T-helper 17 cell (primary cell): ENCODE measurements at regions not wholly inside any gene's neighbourhood (a gene's known extent, or its start where the extent isn't known, plus 50 kb on each side); places are given as distances from the start of the nearest gene placed in this dataset.
"Not testable (repeated sequence)": the region's sequence is repeated elsewhere in the genome, so short reads cannot be mapped to it uniquely, and the experiment has no call there.

Experiments used
- ATAC-seq: fragments of 150-1000 bp; cut with Tn5 transposase; 2 replicates; pipeline ENCODE4 v1.10.0; 2021; ENCODE audit warnings: mild to moderate bottlenecking, moderate library complexity
- DNase-seq, 3 donors: peaks; one replicate each; pipeline versions ENCODE4 v3.0.0 to v3.0.0-alpha.2; 2020 to 2021
- H3K9me3 ChIP-seq: one replicate; pipeline ENCODE4 v1.7.0; 2013; ENCODE audit warnings: low read length, mild to moderate bottlenecking; ENCODE audit not compliant: control insufficient read depth, poor library complexity, severe bottlenecking
- H3K27ac Mint-ChIP-seq: one replicate; pipeline ENCODE4 v1.8.0; 2022; ENCODE audit warnings: mild to moderate bottlenecking, moderate library complexity, mixed read lengths
- H3K27me3 Mint-ChIP-seq: one replicate; pipeline ENCODE4 v1.8.0; 2022; ENCODE audit warnings: mixed read lengths
- H3K36me3 Mint-ChIP-seq: one replicate; pipeline ENCODE4 v1.8.0; 2022; ENCODE audit warnings: low read depth, mixed read lengths
- H3K4me1 Mint-ChIP-seq: one replicate; pipeline ENCODE4 v1.8.0; 2022; ENCODE audit warnings: mild to moderate bottlenecking, mixed read lengths
- H3K4me3 Mint-ChIP-seq: one replicate; pipeline ENCODE4 v1.8.0; 2022; ENCODE audit warnings: mild to moderate bottlenecking, moderate library complexity, mixed read lengths

- ATAC-seq = no peak
- H3K4me1 Mint-ChIP-seq = no peaks in the 10 kb centered on the region
- no peaks in the 10 kb centered on the region for H3K9me3 ChIP-seq
- H3K36me3 Mint-ChIP-seq = no peaks in the 10 kb centered on the region
- no peak for DNase-seq
- no peaks in the 10 kb centered on the region for H3K27me3 Mint-ChIP-seq
- no peak overlapping the region for H3K4me3 Mint-ChIP-seq
- no peak overlapping the region for H3K27ac Mint-ChIP-seq
Observed at GRCh38 chr9:102461156-102461819, 533.8 kb upstream of the CYLC2 start.

- Mint-ChIP-seq H3K27ac (no peak overlapping the region), H3K36me3 (no peaks in the 10 kb centered on the region), H3K27me3 (no peaks in the 10 kb centered on the region), H3K4me1 (no peaks in the 10 kb centered on the region), H3K4me3 (no peak overlapping the region)
- ATAC-seq = no peak
- no peaks in the 10 kb centered on the region for H3K9me3 ChIP-seq
- no peak for DNase-seq
Observed at GRCh38 chr9:102459828-102460227, 535.3 kb upstream of the CYLC2 start.

GRCh38 chr9:102456562-102456961, 538.6 kb upstream of the CYLC2 start:
- Mint-ChIP-seq H3K4me1 (no peaks in the 10 kb centered on the region), H3K27me3 (no peaks in the 10 kb centered on the region), H3K4me3 (no peak overlapping the region), H3K27ac (no peak overlapping the region), H3K36me3 (no peaks in the 10 kb centered on the region)
- no peak for DNase-seq
- no peaks in the 10 kb centered on the region for H3K9me3 ChIP-seq
- ATAC-seq = no peak

- DNase-seq (no peak), ATAC-seq (no peak)
- Mint-ChIP-seq H3K27ac (no peak overlapping the region), H3K4me1 (no peaks in the 10 kb centered on the region), H3K4me3 (no peak overlapping the region), H3K36me3 (no peaks in the 10 kb centered on the region), H3K27me3 (no peaks in the 10 kb centered on the region)
- H3K9me3 ChIP-seq = no peaks in the 10 kb centered on the region
Observed at GRCh38 chr9:102445906-102446305, 549.2 kb upstream of the CYLC2 start.

GRCh38 chr9:102445181-102445747, 549.9 kb upstream of the CYLC2 start:
- Mint-ChIP-seq H3K27ac (no peak overlapping the region), H3K36me3 (no peaks in the 10 kb centered on the region), H3K27me3 (no peaks in the 10 kb centered on the region), H3K4me1 (no peaks in the 10 kb centered on the region), H3K4me3 (no peak overlapping the region)
- H3K9me3 ChIP-seq = no peaks in the 10 kb centered on the region
- DNase-seq (no peak), ATAC-seq (no peak)

- H3K9me3 ChIP-seq = no peaks in the 10 kb centered on the region
- no peak for ATAC-seq
- DNase-seq = no peak
- Mint-ChIP-seq H3K27me3 (no peaks in the 10 kb centered on the region), H3K36me3 (no peaks in the 10 kb centered on the region), H3K4me3 (no peak overlapping the region), H3K27ac (no peak overlapping the region), H3K4me1 (no peaks in the 10 kb centered on the region)
Observed at GRCh38 chr9:102439583-102439982, 555.5 kb upstream of the CYLC2 start.

- not testable (repeated sequence) for H3K27me3 Mint-ChIP-seq, H3K27ac Mint-ChIP-seq, H3K36me3 Mint-ChIP-seq, DNase-seq, H3K9me3 ChIP-seq, H3K4me3 Mint-ChIP-seq, ATAC-seq, H3K4me1 Mint-ChIP-seq
Observed at GRCh38 chr9:102436599-102436998, 558.5 kb upstream of the CYLC2 start.

GRCh38 chr9:102435427-102435826, 559.7 kb upstream of the CYLC2 start:
- Mint-ChIP-seq H3K36me3 (no peaks in the 10 kb centered on the region), H3K4me3 (no peak overlapping the region), H3K27ac (no peak overlapping the region), H3K27me3 (no peaks in the 10 kb centered on the region), H3K4me1 (no peaks in the 10 kb centered on the region)
- no peak for ATAC-seq
- peaks cover 3% of the 10 kb centered on the region for H3K9me3 ChIP-seq
- no peak for DNase-seq

GRCh38 chr9:102434545-102434944, 560.6 kb upstream of the CYLC2 start:
- no peak overlapping the region for H3K4me3 Mint-ChIP-seq
- no peaks in the 10 kb centered on the region for H3K36me3 Mint-ChIP-seq
- no peak for DNase-seq
- H3K27ac Mint-ChIP-seq = no peak overlapping the region
- H3K4me1 Mint-ChIP-seq = no peaks in the 10 kb centered on the region
- ATAC-seq = no peak
- peaks cover 3% of the 10 kb centered on the region for H3K9me3 ChIP-seq
- no peaks in the 10 kb centered on the region for H3K27me3 Mint-ChIP-seq

- H3K9me3 ChIP-seq = peaks cover 3% of the 10 kb centered on the region
- DNase-seq (no peak), ATAC-seq (no peak)
- H3K27ac Mint-ChIP-seq = no peak overlapping the region
- H3K4me3 Mint-ChIP-seq = no peak overlapping the region
- H3K36me3 Mint-ChIP-seq = no peaks in the 10 kb centered on the region
- H3K27me3 Mint-ChIP-seq = no peaks in the 10 kb centered on the region
- no peaks in the 10 kb centered on the region for H3K4me1 Mint-ChIP-seq
Observed at GRCh38 chr9:102428305-102428704, 566.8 kb upstream of the CYLC2 start.

- ATAC-seq, H3K27ac Mint-ChIP-seq, H3K36me3 Mint-ChIP-seq, H3K4me3 Mint-ChIP-seq, DNase-seq, H3K4me1 Mint-ChIP-seq, H3K27me3 Mint-ChIP-seq, H3K9me3 ChIP-seq: not testable (repeated sequence)
Observed at GRCh38 chr9:102416251-102416650, 578.9 kb upstream of the CYLC2 start.

GRCh38 chr9:102405218-102405867, 589.8 kb upstream of the CYLC2 start:
- ATAC-seq (no peak), DNase-seq (no peak)
- H3K4me1 Mint-ChIP-seq = no peaks in the 10 kb centered on the region
- H3K36me3 Mint-ChIP-seq = no peaks in the 10 kb centered on the region
- H3K4me3 Mint-ChIP-seq = no peak overlapping the region
- H3K9me3 ChIP-seq = no peaks in the 10 kb centered on the region
- no peak overlapping the region for H3K27ac Mint-ChIP-seq
- H3K27me3 Mint-ChIP-seq = no peaks in the 10 kb centered on the region

- H3K36me3 Mint-ChIP-seq = no peaks in the 10 kb centered on the region
- H3K4me3 Mint-ChIP-seq = no peak overlapping the region
- no peaks in the 10 kb centered on the region for H3K9me3 ChIP-seq
- H3K4me1 Mint-ChIP-seq = no peaks in the 10 kb centered on the region
- ATAC-seq (no peak), DNase-seq (no peak)
- H3K27me3 Mint-ChIP-seq = no peaks in the 10 kb centered on the region
- no peak overlapping the region for H3K27ac Mint-ChIP-seq
Observed at GRCh38 chr9:102403514-102403913, 591.6 kb upstream of the CYLC2 start.

- no peaks in the 10 kb centered on the region for H3K4me1 Mint-ChIP-seq
- no peak overlapping the region for H3K4me3 Mint-ChIP-seq
- ATAC-seq (no peak), DNase-seq (no peak)
- no peaks in the 10 kb centered on the region for H3K36me3 Mint-ChIP-seq
- peaks cover 2% of the 10 kb centered on the region for H3K9me3 ChIP-seq
- H3K27me3 Mint-ChIP-seq = no peaks in the 10 kb centered on the region
- no peak overlapping the region for H3K27ac Mint-ChIP-seq
Observed at GRCh38 chr9:102398205-102398604, 596.9 kb upstream of the CYLC2 start.
